ENCODE measurements at regions not wholly inside any gene's neighbourhood (a gene's known extent, or its start where the extent isn't known, plus 50 kb on each side); places are given as distances from the start of the nearest gene placed in this dataset.

- no peak overlapping the region for H3K4me3 ChIP-seq (ENCODE audit: control insufficient read depth, low read depth, low read length)
- TF ChIP-seq, protein P1, sequence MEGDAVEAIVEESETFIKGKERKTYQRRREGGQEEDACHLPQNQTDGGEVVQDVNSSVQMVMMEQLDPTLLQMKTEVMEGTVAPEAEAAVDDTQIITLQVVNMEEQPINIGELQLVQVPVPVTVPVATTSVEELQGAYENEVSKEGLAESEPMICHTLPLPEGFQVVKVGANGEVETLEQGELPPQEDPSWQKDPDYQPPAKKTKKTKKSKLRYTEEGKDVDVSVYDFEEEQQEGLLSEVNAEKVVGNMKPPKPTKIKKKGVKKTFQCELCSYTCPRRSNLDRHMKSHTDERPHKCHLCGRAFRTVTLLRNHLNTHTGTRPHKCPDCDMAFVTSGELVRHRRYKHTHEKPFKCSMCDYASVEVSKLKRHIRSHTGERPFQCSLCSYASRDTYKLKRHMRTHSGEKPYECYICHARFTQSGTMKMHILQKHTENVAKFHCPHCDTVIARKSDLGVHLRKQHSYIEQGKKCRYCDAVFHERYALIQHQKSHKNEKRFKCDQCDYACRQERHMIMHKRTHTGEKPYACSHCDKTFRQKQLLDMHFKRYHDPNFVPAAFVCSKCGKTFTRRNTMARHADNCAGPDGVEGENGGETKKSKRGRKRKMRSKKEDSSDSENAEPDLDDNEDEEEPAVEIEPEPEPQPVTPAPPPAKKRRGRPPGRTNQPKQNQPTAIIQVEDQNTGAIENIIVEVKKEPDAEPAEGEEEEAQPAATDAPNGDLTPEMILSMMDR (conservative IDR thresholded peaks at IDR 0.05; ENCODE audit: control insufficient read depth, insufficient read depth, low read depth, low read length), result no peak
- peak; percentile 15 for DNase-seq (ENCODE audit: low read depth)
Measured at GRCh38 chr10:44478876-44479705, 94.2 kb upstream of the CXCL12 start.

DNA sequence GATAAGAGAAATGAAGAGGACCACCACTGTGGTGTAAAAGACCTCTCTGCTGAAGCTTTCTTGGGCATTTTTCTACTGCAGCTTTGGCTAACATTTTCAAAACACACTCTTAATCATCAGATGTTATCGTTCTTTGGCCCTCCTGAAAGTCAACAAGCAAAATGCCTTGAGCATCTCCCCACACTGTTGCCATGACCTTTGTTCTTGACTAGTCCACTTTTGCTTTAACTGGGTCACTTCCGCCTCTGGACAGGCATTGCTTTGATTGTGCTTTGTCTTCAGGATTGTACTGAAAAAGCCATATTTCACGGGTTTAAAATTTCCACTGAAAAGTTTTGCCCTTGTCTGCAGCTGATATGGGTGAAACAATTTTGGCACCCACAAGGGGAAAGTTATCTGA is 107.8 kb upstream of the CXCL12 start:
- H3K4me3 ChIP-seq (ENCODE audit: control insufficient read depth, low read depth, low read length), result no peak overlapping the region
- TF ChIP-seq, protein P1 (conservative IDR thresholded peaks at IDR 0.05; ENCODE audit: control insufficient read depth, insufficient read depth, low read depth, low read length), result no peak
- no peak for DNase-seq (ENCODE audit: low read depth)

- DNase-seq (ENCODE audit: low read depth), result no peak
- TF ChIP-seq, protein P1 (conservative IDR thresholded peaks at IDR 0.05; ENCODE audit: control insufficient read depth, insufficient read depth, low read depth, low read length), result no peak
- no peak overlapping the region for H3K4me3 ChIP-seq (ENCODE audit: control insufficient read depth, low read depth, low read length)
Measured at GRCh38 chr10:44498222-44498621, 113.3 kb upstream of the CXCL12 start.

- no peak for DNase-seq (ENCODE audit: low read depth)
- no peak overlapping the region for H3K4me3 ChIP-seq (ENCODE audit: control insufficient read depth, low read depth, low read length)
- TF ChIP-seq, protein P1 (conservative IDR thresholded peaks at IDR 0.05; ENCODE audit: control insufficient read depth, insufficient read depth, low read depth, low read length), result no peak
Measured at GRCh38 chr10:44500451-44500850, 115.6 kb upstream of the CXCL12 start.

GRCh38 chr10:44506386-44506785 is 121.5 kb upstream of the CXCL12 start:
- no peak for DNase-seq (ENCODE audit: low read depth)
- TF ChIP-seq, protein P1 (conservative IDR thresholded peaks at IDR 0.05; ENCODE audit: control insufficient read depth, insufficient read depth, low read depth, low read length), result no peak

GRCh38 chr10:44510379-44511115 is 125.7 kb upstream of the CXCL12 start:
- DNase-seq (ENCODE audit: low read depth), result peak; percentile 88
- TF ChIP-seq, protein P1 (conservative IDR thresholded peaks at IDR 0.05; ENCODE audit: control insufficient read depth, insufficient read depth, low read depth, low read length), result no peak
- no peak overlapping the region for H3K4me3 ChIP-seq (ENCODE audit: control insufficient read depth, low read depth, low read length)

More at GRCh38 chr10:44506386-44506785, 121.5 kb upstream of the CXCL12 start:
- H3K4me3 ChIP-seq (ENCODE audit: control insufficient read depth, low read depth, low read length), result no peak overlapping the region
